Left renal pelvis (tissue), 4 donors: ENCODE measurements at regions not wholly inside any gene's neighbourhood (a gene's known extent, or its start where the extent isn't known, plus 50 kb on each side); places are given as distances from the start of the nearest gene placed in this dataset.
"Not testable (repeated sequence)": the region's sequence is repeated elsewhere in the genome, so short reads cannot be mapped to it uniquely, and the experiment has no call there.

Experiments
- DNase-seq, 4 donors: peaks; one replicate each; pipeline ENCODE4 v3.0.0-alpha.2; 2013; ENCODE audit warnings: low read depth in 4 of 4, low spot score in 3 of 4

DNA sequence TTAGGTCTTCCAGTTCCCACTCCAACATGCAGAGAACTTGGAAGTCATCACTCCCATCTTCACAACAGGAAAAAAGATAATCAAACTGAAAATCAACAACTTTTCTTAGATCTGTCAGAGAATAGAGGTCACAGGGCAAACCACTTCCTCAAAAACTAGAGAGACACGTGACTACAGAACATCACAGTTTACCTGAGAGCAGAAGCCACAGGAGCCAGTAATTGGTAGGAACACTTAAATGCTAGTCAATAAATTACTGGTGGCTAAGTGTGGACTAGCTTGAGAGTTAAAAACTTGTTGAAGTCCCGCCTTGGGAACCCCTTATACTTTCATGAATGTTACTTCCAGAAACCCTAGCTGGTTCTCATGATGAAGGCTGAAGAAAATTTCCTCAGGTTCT, 81.1 kb downstream of the THSD1 start:
- DNase-seq, result not testable (repeated sequence)

DNA sequence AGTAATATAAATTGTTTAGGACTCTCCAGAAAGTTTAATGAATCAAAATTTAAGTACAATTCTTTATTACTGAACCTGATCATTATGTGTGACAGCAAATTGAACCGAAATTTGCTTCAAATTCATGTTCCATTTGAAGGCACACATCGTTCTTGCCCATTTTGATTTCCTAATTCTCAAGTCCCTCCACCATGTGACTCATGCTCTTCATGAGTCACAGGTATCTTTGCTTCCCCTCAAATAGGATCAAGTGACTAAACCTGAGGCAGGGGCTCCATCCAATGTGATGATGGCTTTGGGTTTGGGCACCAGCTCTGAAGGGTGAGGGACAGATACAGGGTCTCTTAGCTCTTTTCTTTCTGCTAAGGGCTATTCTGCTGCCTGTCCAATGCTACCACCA, 86.1 kb downstream of the THSD1 start:
- no peak for DNase-seq

DNA sequence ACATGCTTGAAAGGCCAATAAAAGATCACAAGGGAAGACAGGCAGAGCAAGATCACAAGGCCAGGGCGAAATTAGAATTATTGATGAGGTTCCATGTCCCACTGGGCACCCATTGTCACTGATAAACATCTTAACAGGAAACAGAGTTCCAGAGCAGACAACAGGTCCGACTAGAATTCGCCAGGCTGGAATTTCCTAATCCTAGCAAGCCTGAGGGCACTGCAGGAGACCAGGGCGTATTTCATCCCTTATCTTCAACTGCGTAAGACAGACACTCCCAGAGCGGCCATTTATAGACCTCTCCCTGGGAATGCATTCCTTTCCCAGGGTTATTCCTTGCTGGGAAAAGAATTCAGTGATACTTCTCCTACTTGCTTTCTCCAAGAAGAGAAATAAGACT, 96.1 kb downstream of the THSD1 start:
- not testable (repeated sequence) for DNase-seq

DNA sequence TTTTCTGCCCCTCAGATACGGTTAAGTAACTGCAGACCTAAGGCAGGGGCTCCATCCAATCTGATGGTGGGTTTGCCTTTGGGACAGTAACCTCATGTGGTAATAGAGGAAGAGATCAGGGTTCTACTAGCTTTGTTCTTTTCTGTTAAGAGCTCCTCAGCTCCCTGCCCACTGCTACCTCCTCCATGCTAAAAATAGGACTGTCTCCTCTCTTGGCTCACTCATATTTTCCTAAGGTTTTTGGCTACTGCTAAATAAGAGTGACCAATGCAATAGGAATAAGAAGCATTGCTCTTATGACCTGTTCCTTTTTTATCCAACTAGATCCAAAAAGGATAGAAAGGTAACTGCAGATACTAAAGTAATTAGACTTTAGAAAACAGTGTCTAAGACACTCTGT, 99.6 kb downstream of the THSD1 start:
- DNase-seq, result not testable (repeated sequence)

DNA sequence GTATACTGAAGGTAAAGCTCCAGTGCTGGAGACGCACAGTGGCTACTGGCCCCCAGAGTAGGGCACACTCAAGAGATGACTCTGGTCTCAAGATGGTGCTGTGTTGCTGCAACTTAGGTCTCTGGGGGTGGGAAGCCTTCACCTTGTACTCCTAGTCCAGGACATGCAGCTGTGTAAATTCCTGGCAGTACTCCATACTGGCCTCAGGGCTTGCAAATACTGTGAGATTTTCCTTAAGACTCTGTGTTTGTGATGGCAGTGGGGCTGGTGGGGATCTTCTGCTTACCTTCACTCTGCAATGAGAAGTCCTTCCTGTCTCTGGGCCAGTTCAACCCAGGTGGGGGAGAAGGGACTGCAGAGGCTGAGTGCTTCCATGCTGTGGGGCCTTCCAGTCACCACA, 102.9 kb downstream of the THSD1 start:
- not testable (repeated sequence) for DNase-seq

DNA sequence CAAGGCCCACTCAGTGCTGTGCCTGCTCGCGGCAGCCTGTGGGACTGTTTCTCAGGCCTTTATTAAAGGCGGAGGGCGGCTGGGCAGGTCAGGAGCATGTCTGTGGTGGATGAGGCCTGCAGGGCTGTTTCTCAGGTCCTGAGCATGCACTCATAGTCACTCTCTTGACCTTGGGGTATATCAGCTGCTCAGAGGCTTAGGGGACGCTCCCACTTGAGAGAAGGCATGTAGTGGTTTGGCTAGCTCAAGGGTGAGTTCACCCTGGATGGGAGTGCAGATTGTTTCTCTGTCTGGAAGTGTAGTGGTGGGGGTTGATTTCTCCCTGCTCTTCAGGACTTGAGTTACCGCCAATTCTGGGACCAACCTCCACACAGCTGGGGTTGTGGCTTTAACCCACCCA, 103.3 kb downstream of the THSD1 start:
- not testable (repeated sequence) for DNase-seq

DNA sequence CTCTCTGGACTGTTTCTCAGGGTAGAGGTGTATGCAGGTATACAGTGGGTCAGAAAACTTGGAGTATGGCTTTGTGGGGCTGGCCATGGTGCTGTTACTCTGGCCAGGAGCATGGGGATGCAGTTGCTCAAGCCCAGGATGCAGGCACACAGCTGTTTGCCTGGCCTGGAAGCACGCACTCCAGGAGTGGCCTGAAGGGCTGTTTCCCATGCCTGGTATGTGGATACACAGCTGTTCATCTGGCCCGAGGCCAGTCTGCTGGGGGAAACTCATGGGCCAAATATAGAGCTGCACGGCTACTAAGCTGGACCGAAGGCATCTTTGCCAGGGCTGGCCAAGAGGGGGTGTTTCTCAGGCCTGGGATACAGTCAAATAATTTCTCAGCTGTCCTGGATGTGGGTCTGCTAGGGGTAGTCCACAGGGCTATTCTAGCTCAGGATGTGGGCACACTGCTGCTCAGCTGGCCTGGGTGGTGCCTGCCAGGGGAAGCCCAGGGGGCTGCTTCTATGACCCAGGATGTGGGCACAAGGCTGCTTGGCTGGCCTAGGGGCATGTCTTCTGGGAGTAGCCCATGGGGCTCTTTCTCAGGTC, 104.1 kb downstream of the THSD1 start:
- not testable (repeated sequence) for DNase-seq

DNA sequence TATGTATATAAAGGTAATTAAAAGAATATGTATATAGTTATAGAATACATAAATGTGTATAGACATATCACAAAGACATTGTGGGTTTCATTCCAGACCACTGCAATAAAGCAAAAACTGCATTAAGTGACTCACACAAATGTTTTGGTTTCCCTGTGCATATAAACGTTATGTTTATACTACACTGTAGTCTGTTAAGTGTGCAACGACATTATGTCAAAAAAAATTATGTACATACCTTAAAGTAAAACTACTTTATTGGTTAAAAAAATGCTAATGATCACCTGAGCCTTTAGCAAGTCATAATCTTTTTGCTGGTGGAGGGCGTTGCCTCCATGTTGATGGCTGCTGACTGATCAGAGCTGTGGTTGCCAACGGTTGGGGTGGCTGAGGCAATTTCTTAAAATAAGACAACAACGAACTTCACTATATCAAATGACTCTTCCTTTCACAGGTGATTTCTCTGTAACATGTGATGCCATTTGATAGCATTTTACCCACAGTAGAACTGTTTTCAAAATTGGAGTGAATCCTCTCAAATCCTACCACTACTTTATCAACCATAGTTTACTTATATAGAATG, 107.8 kb downstream of the THSD1 start:
- DNase-seq, result not testable (repeated sequence)

DNA sequence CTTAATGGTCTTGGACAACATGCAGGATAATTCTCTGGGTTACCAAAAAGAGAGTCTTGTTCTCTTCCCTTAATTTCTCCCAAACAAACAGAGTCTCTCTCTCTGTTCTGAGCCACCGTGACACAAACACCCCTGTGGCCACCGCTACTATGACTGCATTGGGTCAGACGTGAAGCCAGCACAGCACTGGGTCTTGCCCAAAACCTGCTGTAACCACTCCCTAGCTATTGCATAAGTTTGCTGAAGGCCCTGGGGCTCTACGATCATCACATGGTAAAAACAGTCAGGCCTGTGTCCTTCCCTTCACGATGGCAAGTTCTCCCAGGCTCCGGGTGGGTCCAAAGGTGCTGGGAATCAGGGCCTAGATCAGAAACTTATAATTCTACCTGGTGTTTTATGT, 117.1 kb downstream of the THSD1 start:
- not testable (repeated sequence) for DNase-seq

DNA sequence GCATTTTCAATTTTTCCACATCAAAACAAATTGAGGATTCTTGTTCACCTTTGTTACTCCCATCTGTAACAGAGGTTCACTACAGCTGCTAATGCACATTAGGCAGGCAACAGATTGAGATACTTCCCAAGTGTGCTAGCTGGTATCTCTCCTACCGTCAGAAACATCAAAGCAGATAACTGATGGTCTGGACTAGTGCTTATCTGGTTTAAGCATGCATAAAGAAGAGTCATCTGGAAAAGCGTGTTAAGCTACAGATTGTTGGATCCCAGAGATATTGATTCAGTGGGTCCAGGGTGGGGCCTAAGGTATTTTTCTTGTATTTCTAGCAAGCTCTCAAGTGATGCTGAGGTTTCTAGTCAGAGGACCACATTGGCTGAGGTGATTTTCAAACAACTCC, 122.0 kb upstream of the NEK3 start:
- not testable (repeated sequence) for DNase-seq

DNA sequence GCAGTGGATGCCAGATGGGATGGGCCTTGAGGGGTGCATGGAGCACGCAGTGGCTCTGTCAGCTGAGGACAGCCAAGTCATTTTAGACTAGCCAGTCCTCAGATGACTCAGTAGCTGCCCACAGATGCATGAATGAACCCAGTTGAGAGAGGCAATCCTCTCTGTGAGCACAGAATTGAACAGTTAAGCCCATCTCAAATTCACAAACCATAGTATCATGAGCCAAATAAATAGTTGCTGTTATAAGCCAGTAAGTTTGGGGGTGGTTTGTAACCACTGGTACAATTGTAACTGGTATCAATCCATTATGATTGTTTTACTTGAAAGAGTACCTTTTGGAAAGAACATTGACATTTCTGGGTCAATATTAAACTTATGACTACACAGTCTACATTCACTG, 120.0 kb upstream of the NEK3 start:
- DNase-seq, result not testable (repeated sequence)

DNA sequence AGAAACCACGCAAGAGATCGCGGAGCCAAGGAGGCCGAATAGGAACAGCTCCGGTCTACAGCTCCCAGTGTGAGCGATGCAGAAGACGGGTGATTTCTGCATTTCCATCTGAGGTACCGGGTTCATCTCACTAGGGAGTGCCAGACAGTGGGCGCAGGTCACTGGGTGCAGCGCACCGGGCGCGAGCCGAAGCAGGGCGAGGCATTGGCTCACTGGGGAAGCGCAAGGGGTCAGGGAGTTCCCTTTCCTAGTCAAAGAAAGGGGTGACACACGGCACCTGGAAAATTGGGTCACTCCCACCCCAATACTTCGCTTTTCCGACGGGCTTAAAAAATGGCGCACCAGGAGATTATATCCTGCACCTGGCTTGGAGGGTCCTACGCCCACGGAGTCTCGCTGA, 94.9 kb upstream of the NEK3 start:
- not testable (repeated sequence) for DNase-seq

DNA sequence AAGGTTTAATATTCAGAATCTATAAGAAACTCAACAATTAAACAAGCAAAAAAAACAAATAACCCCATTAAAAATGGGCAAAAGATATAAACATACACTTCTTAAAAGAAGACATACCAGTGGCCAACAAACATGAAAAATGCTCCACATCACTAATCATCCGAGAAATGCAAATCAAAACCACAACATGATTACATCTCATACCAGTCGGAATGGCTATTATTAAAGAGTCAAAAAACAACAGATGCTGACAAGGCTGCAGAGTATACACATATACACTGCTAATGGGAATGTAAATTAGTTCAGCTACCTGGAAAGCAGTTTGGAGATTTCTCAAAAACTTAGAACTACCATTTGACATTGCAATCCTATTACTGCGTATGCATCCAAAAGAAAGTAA, 81.4 kb upstream of the NEK3 start:
- not testable (repeated sequence) for DNase-seq

DNA sequence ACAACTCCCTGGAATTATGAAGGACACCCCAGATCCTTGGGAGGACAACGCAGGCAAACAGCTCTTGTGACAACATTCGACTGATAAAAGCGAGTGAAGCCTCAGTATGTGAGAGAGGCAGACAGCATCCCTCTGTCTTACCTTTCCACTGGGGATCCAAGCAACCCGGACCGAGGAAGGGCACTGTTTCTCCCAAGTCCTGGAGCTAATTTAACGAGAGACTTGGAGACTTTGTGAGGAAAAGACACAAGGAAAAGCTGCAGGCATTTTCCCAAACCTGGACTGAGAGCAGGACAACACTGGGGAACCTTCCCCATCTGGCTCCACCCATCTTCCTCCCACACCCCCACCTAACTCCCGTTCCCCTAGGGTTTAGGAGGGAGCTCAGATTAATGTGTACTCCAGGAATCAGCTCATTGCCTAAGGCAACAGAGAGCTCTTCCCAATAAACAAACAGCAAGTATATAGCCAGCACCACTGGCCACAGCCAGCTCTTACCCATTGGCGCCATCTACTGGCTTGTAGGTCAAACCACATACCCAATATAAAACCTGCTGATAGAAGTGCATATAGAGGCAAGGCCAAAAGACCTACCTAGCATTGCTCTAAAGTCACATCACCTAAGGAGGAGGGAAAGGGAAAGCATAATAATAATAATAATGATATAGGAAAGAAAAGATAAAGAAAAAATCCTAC, 76.7 kb upstream of the NEK3 start:
- peak; percentile 20 to 46 (median 32) for DNase-seq

DNA sequence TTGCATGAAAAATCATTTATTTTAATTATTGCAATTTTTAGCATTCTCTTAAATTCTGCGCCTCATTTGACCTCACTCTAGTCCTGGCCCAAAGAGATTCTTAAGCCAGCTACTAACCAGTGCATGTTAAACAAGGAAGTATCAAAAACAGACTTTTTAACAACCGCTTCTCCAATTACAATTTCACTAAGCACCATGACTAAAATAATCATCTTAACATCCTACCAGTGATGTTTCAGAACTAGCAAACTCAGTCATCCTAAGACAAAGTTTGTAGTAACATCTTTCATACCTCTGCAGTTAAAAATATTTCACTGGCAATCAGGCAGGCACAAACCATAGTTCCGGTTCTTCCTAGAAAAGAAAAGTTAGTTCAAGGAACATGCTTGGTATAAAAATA, 75.5 kb upstream of the NEK3 start:
- not testable (repeated sequence) for DNase-seq

DNA sequence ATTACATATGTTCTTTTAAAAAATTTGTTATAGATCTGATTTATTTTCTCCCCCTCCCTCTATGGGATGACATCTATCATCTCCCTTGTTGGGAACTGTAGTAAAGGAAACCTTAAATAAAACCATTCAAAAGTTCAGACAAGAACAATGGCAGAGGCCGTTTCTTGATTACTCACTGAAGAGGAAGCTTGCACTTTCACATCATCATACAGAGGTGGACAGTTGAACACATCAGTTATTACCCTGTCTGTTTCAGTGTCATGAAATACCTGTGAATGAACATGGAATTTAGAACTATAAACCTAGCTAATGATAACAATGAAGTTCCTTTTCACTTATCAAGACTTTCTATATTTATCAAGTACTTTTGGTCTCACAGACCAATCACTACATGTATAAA, 63.7 kb upstream of the NEK3 start:
- DNase-seq, result not testable (repeated sequence)

DNA sequence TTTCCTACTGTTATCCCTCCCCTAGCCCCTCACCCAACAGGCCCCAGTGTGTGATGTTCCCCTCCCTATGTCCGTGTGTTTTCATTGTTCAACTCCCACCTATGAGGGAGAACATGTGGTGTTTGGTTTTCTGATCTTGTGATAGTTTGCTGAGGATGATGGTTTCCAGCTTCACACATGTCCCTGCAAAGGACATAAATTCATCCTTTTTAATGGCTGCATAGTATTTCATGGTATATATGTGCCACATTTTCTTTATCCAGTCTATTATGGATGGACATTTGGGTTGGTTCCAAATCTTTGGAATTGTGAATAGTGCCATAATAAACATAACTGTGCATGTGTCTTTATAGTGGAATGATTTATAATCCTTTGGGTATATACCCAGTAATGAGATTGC, 54.5 kb upstream of the NEK3 start:
- not testable (repeated sequence) for DNase-seq

DNA sequence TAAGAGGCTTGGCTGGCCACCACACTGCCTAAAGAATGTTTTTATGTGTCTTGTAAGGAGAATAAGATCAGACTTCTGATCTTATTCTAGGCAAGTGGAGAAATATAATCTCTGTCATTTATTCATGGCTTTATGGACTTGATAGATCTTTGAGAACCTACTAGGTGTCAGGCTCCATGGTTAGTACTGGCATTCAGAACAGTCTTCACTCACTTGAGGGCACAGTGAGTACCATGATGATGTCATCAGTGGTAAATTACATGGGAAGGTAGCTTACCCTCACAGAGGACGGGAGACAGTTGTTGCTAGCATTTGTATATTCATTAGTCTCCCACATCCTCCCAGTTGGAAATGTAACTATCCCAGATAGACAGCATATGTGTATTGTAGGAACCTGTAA, 53.5 kb upstream of the NEK3 start:
- DNase-seq, result not testable (repeated sequence)

DNA sequence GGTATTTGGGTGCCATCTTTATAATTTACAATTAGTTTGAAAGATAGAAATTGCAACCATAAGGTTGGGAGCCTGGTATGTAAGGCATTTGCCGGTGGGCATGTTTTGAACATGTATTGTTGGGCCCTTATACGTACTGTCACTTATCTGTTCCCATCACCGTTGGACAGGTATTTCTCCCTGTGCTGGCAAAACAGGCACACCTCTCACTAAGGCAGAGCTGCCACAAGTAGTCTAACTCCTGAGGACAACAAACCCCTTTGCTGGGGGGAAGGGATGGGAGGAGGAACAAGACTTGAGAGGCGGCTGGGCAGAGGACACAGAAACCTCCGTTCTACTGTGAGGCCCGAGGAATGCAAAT, 52.0 kb upstream of the NEK3 start:
- DNase-seq, result not testable (repeated sequence)

DNA sequence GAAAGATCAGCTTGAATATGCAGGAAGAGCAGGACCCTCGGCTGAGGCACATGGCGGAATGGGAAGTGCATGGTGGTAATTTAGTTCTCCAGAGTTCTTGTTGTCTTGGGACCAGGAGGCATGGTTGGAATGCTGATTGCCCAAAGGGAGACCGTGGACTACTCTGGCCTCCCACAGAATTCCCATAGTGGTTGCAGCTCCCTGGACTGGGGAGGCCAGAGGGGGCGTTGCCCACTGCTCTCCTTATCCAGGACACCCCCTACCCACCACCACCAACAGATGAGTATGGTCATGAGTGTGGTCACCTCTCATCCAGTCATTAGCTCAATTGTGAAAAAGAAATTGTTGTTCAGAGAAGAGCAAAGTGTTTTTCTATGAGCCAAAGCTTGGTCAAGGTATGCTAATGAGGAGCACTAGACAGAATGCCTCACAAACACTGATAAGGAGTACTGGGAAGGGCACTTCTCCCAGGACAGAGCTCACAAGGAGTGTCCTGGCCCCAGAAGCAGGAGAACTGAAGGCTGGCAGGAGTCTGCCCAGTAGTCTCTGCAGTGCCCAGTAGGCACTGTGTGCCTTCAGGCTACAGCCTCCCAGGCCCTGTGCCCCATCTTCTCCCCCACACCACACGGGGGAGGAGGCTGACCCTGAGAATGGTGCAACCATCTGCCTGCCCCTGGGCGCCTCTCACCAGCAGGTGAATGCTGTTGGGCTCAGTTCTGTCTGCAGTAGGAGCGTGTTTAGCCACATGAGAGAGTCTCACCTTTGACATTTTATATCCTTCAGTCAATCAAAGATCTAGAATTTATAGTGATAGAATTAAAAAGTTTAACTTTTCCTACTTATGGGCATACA, 51.4 kb upstream of the NEK3 start:
- DNase-seq, result not testable (repeated sequence)
